HG02981 (cell line): ENCODE measurements at regions not wholly inside any gene's neighbourhood (a gene's known extent, or its start where the extent isn't known, plus 50 kb on each side); places are given as distances from the start of the nearest gene placed in this dataset.
"Not testable (repeated sequence)": the region's sequence is repeated elsewhere in the genome, so short reads cannot be mapped to it uniquely, and the experiment has no call there.

Source experiments
- ATAC-seq: cut with Tn5 transposase; IDR thresholded peaks from one replicate; pipeline ENCODE4 v1.9.1; 2021; ENCODE audit warnings: mild to moderate bottlenecking, moderate library complexity; ENCODE audit not compliant: unreplicated experiment

DNA sequence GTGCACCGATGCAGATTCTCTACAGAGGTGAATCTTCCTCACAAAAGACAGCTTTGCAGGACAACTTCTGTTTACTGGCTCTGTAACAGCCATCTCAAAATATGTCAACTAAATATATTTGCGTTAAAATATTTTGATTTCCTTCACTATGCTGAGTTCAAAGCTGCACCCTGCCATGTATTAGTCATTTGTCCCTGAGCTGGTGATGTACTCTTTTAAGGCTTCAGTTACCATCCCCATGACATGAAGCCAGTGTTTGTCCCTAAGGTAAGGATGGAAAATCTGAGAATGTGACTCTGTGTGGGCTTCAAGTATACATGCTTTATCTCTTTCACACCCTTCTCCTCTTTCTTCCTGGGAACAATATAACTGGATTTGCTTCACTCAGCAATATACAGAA lies 70.2 kb upstream of the BTG3 start:
- no peak for ATAC-seq

DNA sequence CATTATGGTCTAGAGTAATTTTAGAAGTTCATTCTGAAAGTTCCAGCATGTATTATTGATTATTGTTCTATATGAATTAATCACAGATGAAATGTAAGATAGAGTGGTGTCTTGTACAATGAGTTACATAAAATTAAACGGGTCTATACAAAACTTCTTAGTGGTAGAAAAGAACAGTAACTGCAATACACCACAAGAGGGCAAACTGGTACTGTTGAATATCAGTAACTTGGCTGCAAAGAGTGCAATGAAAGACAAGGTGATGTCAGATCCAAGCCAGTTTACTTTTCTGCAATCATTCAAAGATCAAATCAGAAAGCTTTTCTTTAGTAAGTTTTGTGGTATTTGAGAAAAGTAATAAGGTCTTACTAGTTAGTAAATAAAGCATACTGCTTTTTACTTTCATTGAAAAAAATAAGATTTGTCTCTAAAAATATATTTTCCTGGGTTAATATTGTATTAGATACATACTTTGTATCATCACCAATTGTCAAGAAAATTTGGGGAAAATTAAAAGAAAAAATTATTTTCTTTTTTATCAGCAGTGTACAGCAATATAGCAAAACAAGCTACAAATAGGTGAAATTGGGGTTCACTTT lies 66.4 kb upstream of the BTG3 start:
- ATAC-seq: peak; percentile 95

DNA sequence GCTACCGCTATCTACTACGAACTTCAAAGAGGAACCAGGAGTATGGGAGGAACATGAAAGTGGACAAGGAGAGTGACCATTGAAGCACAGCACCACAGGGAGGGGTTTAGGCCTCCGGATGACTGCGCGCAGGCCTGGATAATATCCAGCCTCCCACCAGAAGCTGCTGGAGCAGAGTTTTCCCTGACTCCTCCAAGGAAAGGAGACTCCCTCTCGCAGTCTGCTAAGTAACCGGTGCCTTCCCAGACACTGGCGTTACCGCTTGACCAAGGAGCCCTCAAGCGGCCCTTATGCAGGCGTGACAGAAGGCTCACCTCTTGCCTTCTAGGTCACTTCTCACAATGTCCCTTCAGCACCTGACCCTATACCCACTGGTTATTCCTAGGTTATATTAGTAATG lies 64.2 kb upstream of the BTG3 start:
- not testable (repeated sequence) for ATAC-seq

DNA sequence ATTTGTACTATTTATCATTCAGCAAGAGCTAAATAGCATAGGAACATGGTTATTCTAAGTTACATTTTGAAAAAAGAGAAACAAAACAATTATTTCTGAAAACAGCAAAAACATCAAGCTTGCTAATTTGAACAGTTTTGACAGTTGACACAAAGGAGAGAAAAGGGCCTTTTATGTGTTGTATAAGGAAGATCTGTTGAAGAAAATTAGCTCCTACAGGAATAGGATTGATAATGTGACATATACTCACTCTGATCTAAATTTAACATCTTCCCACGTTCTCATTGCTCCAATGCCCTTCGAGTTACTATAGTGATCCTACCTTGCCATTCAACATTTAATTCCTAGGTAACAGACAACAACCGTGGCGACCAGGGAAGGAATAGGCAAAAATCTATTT lies 61.4 kb upstream of the BTG3 start:
- no peak for ATAC-seq

DNA sequence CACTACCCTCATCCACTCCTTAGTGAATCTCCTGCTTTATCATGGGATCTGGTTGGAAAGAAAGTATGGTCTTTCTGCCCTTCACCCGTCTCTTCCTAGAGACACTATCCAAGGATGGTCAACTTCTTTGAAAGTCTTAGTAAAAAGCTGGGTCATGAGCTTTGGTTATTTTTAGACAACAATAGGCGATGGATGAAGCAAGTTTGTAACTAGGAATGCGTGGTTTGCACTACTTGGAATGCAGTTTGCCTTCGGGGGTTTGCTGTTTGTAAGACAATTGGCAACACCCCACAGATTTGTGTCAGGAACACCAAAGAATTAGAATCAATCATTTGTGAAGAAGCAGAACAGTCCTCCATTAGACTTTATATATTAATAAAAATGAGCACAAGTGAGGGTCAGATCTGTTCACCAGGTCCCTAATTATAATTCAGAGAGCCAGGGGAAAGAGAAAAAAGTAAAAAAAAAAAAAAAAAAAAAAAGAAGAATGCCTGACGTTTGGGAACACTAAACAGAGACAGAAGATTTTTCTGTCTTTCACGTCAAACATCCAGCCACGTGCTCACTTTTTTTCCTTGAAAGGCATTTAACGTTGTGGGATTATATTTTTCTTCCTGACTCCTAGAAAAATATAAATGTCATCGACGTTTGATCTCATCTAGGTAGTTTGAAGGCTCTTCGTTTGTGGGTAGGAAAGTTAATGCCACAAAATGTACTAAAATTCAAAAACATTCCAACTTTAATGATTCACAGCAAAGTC lies 60.7 kb upstream of the BTG3 start:
- no peak for ATAC-seq

DNA sequence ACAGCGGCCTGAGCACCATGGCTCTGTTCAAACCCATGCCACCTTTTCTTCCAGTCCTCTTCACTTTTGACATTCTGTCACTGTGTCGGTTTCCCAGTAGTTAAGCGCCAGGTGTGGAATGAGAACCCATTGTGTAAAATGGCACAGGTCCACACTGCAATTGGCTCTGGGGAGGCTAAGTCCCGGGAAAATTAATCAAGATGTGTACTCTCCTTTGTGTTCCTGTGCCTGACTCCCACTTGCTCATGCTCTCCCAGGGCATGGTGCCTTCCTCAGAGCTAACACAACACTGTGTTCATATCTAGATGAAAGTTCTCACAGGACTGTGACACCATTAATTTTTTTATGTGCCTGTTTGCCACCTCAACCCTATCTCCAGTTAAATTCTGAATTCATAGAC lies 59.0 kb upstream of the BTG3 start:
- no peak for ATAC-seq

DNA sequence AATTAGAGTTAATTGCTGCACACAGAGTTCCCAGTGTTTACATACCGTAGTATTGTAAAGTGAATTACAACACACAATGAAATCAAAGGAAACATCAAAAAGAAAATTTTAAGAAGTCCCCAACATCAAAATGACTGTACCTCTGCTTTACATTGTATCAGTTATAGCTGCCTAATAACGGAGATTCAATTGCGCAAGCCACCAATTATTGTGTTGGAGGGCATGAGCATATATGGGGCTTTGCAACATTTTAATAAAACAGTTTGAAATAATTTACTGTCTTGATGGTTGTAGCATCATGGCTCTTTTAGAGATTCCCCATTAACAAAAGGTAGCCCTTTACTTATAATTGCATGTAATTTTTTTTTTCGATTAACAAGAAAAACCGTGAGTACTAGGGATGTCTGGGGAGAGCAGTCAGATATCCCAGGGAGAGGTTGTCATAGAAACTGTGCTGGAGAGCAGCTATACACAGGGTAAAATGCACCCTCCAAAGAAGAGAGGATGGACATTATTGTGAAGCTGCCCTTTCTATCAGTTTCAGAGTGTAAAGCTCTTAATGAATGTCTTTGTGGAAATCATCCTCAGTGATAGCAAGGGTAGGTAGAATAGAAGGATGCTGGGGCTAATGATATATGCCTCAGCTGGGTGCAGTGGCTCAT lies 55.9 kb upstream of the BTG3 start:
- ATAC-seq: no peak

DNA sequence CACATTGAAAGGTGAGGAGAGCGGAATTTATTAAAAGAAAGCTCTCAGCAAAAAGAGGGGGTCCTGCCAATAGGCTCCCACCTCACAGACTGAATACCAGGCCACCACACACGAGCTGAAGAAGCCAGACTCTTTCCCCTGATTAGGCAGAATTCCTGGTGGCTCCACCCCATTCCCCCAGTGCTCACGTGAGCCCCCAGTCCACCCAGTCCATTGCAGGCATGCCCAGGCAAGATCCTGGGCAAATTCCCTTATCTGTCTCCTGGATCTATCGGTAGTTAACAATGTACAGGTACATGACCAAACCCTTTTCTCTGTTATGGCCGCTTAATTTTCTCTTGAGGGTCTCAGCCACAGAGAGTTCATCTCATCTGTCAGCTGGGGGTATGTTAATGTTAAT lies 54.6 kb upstream of the BTG3 start:
- ATAC-seq: no peak
